ENCODE measurements at regions not wholly inside any gene's neighbourhood (a gene's known extent, or its start where the extent isn't known, plus 50 kb on each side); places are given as distances from the start of the nearest gene placed in this dataset.

DNA sequence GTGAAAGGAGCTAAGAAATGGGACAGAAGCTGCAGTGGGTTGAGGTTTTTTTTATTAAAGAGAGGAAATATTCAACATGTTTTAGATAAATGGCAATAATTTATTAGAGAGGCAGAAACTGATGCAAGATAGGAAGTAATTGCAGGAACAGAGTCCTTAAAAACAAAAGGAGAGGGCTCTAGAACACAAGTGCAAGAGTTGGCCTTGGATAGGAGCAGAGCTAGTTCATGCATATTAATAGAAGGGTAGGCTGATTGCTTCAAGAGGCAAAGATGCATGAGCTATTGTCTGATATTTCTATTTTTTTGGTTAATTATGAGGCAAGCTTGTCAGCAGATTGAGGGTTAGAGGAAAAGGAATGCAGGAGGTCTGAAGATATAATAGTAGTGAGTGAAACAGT lies 91.0 kb upstream of the GPRIN3 start:
- DNase-seq (ENCODE audit: low read depth, low spot score), result no peak
- no peak overlapping the region for H3K4me3 ChIP-seq (ENCODE audit: low read depth, low read length)
- TF ChIP-seq, protein P1, sequence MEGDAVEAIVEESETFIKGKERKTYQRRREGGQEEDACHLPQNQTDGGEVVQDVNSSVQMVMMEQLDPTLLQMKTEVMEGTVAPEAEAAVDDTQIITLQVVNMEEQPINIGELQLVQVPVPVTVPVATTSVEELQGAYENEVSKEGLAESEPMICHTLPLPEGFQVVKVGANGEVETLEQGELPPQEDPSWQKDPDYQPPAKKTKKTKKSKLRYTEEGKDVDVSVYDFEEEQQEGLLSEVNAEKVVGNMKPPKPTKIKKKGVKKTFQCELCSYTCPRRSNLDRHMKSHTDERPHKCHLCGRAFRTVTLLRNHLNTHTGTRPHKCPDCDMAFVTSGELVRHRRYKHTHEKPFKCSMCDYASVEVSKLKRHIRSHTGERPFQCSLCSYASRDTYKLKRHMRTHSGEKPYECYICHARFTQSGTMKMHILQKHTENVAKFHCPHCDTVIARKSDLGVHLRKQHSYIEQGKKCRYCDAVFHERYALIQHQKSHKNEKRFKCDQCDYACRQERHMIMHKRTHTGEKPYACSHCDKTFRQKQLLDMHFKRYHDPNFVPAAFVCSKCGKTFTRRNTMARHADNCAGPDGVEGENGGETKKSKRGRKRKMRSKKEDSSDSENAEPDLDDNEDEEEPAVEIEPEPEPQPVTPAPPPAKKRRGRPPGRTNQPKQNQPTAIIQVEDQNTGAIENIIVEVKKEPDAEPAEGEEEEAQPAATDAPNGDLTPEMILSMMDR (IDR thresholded peaks at IDR 0.05; ENCODE audit: low read depth, low read length), result no peak
- in situ Hi-C loops (cut with HindIII; ENCODE audit: low sequenced_read_pairs), result no loop called here

DNA sequence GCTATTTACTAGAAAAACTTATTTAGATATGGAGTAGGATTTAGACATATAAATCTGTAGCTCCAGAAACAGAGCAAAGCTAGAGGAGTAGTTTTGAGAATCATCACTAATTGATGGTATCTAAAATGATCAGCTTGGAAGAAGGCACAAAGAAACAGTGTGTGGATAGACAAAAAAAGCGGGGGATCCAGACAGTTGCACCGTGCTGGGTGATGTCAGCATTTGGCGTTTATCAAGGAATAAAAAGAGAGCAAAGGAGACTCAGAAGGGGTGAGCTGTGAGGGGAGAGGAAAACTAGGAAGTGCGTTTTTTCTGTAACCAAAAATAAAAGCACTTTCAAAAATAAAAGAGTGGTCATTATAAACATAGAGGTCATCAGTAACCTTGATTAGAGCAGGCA lies 90.5 kb upstream of the GPRIN3 start:
- TF ChIP-seq, protein P1 (IDR thresholded peaks at IDR 0.05; ENCODE audit: low read depth, low read length), result no peak
- no peak for DNase-seq (ENCODE audit: low read depth, low spot score)
- no peak overlapping the region for H3K4me3 ChIP-seq (ENCODE audit: low read depth, low read length)
- in situ Hi-C loops (cut with HindIII; ENCODE audit: low sequenced_read_pairs), result no loop called here

DNA sequence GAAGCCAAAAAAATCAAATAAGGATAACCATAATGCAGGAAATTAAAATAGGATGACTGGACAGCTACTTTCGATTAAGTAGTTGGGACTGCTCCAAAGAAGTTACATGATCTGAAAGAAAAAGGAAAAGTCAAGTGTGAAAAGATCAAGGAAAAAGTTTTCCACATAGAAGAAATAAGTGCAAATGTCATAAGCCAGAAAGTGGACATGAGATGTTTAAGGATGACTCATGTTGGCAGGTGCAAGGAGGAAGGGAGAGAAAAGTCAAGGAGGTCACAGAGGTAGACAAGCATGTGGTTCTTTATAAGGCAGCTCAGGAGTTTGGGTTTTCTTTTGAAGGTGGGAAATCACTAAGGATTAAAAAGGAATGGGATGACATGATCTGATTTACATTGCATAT lies 89.8 kb upstream of the GPRIN3 start:
- DNase-seq (ENCODE audit: low read depth, low spot score), result no peak
- no peak overlapping the region for H3K4me3 ChIP-seq (ENCODE audit: low read depth, low read length)
- TF ChIP-seq, protein P1 (IDR thresholded peaks at IDR 0.05; ENCODE audit: low read depth, low read length), result no peak
- in situ Hi-C loops (cut with HindIII; ENCODE audit: low sequenced_read_pairs), result no loop called here

DNA sequence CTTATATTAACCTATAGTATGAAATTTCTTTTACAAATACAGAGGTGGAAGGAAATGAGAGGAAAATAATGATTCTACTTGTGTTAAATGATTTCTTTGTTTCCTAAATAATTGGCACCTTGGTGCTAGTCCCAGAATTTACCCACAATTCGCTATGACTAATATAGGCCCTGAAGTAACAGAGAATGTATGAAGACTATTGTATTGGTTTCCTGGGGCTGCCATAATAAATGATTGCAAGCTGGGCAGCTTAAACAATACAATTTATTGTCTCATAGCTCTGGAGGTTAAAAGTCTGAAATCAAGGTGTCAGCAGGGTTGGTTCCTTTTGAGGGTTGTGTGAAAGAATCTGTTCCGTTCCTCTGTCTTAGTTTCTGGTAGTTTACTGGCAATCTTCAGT lies 74.8 kb upstream of the GPRIN3 start:
- in situ Hi-C loops (cut with HindIII; ENCODE audit: low sequenced_read_pairs), result no loop called here
- no peak for DNase-seq (ENCODE audit: low read depth, low spot score)
- no peak overlapping the region for H3K4me3 ChIP-seq (ENCODE audit: low read depth, low read length)
- TF ChIP-seq, protein P1 (IDR thresholded peaks at IDR 0.05; ENCODE audit: low read depth, low read length), result no peak

DNA sequence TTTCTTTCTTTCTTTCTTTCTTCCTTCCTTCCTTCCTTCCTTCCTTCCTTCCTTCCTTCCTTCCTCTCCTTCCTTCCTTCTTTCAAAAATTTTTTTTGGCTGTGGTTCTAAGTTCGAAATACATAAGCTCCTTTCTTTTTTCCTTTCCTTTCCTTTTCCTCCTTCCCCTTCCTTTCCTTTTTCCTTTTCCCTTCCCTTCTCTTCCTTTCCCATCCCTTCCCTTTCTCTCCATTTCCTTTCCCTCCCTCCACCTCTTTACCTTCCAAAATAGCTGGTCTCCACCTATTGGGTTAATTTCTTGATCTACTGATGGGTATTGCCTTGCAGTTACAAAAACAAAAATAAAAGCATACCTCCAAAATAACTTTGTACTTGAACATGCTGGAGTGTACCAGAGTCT lies 73.4 kb upstream of the GPRIN3 start:
- in situ Hi-C loops (cut with HindIII; ENCODE audit: low sequenced_read_pairs), result no loop called here
- no peak overlapping the region for H3K4me3 ChIP-seq (ENCODE audit: low read depth, low read length)
- TF ChIP-seq, protein P1 (IDR thresholded peaks at IDR 0.05; ENCODE audit: low read depth, low read length), result no peak
- DNase-seq (ENCODE audit: low read depth, low spot score), result no peak

DNA sequence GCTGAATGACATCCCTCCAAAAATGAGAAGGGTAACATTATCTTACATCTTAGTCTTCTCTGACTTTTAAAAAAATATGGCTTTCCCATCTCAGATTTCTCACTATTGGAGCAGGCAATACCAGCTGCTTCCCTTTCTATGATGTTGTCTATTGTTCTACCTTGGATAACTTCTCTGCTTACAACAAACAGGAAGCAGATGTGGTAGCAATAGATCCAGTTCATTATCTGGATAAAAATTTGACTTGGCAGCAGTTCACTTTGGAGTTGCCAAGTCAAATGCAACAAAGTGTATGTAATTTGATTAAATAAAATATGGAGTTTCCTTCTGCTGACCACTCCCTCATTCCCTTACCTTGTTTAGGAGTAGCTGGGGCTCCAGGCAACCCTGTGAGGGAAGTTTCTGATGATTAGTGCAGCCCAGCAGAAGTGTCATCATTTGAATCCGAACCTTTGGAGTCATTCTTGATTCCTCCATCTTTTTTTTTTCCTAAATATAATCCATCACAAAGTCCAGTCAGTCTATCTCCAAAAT lies 72.0 kb upstream of the GPRIN3 start:
- no peak for DNase-seq (ENCODE audit: low read depth, low spot score)
- no peak overlapping the region for H3K4me3 ChIP-seq (ENCODE audit: low read depth, low read length)
- TF ChIP-seq, protein P1 (IDR thresholded peaks at IDR 0.05; ENCODE audit: low read depth, low read length), result no peak
- in situ Hi-C loops (cut with HindIII; ENCODE audit: low sequenced_read_pairs), result no loop called here

DNA sequence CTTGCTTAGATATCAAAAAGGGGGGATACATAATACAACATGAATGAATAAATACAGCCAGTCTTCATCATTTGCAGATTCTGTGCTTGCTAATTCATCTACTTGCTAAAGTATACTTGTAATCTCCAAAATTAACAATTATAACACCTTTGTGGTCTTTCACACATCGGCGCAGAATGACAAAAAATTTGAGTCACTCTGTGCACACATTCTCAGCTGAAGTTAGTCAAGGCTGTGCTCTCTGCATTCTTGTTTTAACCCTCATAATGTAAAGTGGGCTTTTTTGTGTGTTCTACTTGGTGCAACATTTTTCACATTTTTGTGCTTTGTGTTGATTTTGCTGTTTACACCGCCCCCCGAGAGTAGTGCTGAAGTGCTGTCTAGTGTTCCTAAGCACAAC lies 65.8 kb upstream of the GPRIN3 start:
- no peak for DNase-seq (ENCODE audit: low read depth, low spot score)
- in situ Hi-C loops (cut with HindIII; ENCODE audit: low sequenced_read_pairs), result no loop called here
- TF ChIP-seq, protein P1 (IDR thresholded peaks at IDR 0.05; ENCODE audit: low read depth, low read length), result no peak
- H3K4me3 ChIP-seq (ENCODE audit: low read depth, low read length), result no peak overlapping the region

Data from astrocyte of the spinal cord (primary cell).